ENCODE measurements at regions not wholly inside any gene's neighbourhood (a gene's known extent, or its start where the extent isn't known, plus 50 kb on each side); places are given as distances from the start of the nearest gene placed in this dataset.
"Not testable (repeated sequence)": the region's sequence is repeated elsewhere in the genome, so short reads cannot be mapped to it uniquely, and the experiment has no call there.

DNA sequence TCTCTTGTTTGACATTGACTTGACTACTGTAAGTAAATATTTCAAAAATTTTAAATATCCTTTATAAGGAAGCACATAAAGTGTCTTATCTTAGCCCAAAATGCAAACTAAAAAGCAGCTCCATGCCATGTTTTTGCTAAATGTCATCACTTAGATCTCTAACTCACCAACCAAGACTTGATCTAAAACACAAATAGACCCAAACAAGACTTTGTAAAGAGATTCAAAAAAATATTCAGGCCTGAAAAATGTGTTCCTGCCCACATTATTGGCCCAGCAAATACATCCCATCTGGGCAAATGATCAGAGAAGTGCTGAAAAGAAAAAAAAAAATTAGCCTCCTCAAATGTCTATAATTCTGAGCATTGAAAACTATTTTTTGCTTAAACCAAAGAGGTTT, 187.6 kb downstream of the MREG start:
- POLR2A ChIA-PET = no interaction called here
- no peak for DNase-seq (ENCODE audit: extremely low spot score)
- TF ChIP-seq FOXA1 (IDR thresholded peaks at IDR 0.05) = no peak
- no peak for TF ChIP-seq CTBP1 (IDR thresholded peaks at IDR 0.05; ENCODE audit: borderline replicate concordance)
- no peak for TF ChIP-seq L3MBTL2 (conservative IDR thresholded peaks at IDR 0.05)
- no peak for TF ChIP-seq NFRKB (IDR thresholded peaks at IDR 0.05)
- TF ChIP-seq FOXK2 (IDR thresholded peaks at IDR 0.05) = no peak
- TF ChIP-seq, protein P1, sequence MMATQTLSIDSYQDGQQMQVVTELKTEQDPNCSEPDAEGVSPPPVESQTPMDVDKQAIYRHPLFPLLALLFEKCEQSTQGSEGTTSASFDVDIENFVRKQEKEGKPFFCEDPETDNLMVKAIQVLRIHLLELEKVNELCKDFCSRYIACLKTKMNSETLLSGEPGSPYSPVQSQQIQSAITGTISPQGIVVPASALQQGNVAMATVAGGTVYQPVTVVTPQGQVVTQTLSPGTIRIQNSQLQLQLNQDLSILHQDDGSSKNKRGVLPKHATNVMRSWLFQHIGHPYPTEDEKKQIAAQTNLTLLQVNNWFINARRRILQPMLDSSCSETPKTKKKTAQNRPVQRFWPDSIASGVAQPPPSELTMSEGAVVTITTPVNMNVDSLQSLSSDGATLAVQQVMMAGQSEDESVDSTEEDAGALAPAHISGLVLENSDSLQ (IDR thresholded peaks at IDR 0.05) = no peak
- no peak for TF ChIP-seq TARDBP (IDR thresholded peaks at IDR 0.05)
- no peak for TF ChIP-seq ELF4 (IDR thresholded peaks at IDR 0.05)
- TF ChIP-seq HDGF (IDR thresholded peaks at IDR 0.05; ENCODE audit: borderline replicate concordance) = no peak
- TF ChIP-seq ARNT (IDR thresholded peaks at IDR 0.05) = no peak
- CTCF ChIA-PET = no interaction called here

DNA sequence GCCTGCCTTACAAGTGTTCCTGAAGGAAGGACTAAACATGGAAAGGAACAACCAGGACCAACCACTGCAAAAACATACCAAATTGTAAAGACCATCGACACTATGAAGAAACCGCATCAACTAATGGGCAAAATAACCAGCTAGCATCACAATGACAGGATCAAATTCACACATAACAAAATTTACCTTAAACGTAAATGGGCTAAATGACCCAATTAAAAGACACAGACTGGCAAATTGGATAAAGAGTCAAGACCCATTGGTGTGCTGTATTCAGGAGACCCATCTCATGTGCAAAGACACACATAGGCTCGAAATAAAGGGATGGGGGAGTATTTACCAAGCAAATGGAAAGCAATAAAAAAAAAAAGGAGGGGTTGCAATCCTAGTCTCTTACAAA, 192.1 kb downstream of the MREG start:
- CTCF ChIA-PET; POLR2A ChIA-PET; DNase-seq (ENCODE audit: extremely low spot score): not testable (repeated sequence)

DNA sequence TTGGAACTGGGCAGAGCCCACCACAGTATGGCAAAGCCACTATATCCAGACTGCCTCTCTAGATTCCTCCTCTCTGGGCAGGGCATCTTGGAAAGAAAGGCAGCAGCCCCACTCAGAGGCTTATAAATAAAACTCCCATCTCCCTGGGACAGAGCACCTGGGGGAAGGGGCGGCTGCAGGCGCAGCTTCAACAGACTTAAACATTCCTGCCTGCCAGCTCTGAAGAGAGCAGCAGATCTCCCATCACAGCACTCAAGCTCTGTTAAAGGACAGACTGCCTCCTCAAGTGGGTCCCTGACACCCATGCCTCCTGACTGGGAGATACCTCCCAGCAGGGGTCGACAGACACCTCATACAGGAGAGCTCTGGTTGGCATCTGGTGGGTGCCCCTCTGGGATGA, 193.6 kb downstream of the MREG start:
- DNase-seq (ENCODE audit: extremely low spot score); POLR2A ChIA-PET; CTCF ChIA-PET: not testable (repeated sequence)

DNA sequence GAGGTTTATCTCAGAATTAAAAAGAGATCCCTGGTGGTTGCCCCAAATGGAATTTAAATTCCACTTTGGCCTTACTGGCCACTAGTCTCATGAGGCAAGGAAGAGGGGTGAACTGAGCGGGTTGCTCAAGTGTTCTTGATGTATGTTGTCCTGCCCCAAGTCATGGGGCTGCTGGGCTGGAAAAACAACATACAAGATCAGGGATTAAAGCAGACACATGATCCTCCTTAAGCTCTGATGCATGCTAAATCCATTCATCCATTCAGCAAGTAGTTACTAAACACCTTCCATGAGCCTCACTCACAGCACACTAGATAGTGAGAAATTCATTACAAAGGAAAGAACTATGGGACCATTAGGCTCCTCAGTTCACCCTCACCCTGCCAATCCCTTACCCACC, 196.3 kb downstream of the MREG start:
- no peak for DNase-seq (ENCODE audit: extremely low spot score)
- ChIA-PET POLR2A (no interaction called here), CTCF (no interaction called here)
- no peak for TF ChIP-seq TARDBP (IDR thresholded peaks at IDR 0.05)
- no peak for TF ChIP-seq LEF1 (IDR thresholded peaks at IDR 0.05; ENCODE audit: borderline replicate concordance)
- TF ChIP-seq ZNF384 (IDR thresholded peaks at IDR 0.05) = no peak

DNA sequence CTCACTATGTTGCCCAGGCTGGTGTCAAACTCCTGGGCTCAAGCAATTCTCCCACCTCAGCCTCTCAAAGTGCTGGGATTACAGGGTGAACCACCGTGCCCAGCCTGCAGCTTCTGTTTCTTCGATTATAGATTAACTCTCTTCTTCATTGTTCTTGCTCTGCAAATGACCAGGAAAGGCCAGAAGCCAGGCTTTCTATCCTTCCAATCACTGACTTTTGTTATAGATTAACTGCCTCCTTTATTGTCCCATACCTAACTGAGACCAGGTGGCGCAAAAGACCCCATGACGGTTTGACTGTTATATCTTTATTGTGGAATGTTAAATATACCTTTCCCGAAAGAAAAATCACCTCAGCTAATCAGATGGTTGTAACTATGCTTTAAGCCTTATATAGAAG, 196.9 kb downstream of the MREG start:
- ChIA-PET POLR2A (no interaction called here), CTCF (no interaction called here)
- DNase-seq (ENCODE audit: extremely low spot score) = no peak
- TF ChIP-seq FOXA1 (IDR thresholded peaks at IDR 0.05) = no peak
- TF ChIP-seq TARDBP (IDR thresholded peaks at IDR 0.05) = no peak
- no peak for TF ChIP-seq ARNT (IDR thresholded peaks at IDR 0.05)
- no peak for TF ChIP-seq CTBP1 (IDR thresholded peaks at IDR 0.05; ENCODE audit: borderline replicate concordance)
- no peak for TF ChIP-seq NFRKB (IDR thresholded peaks at IDR 0.05)
- no peak for TF ChIP-seq FOXM1 (IDR thresholded peaks at IDR 0.05; ENCODE audit: borderline replicate concordance)
- TF ChIP-seq ELF4 (IDR thresholded peaks at IDR 0.05) = no peak
- TF ChIP-seq SP1 (IDR thresholded peaks at IDR 0.05) = no peak
- no peak for TF ChIP-seq BHLHE40 (IDR thresholded peaks at IDR 0.05; ENCODE audit: borderline replicate concordance)
- TF ChIP-seq FOXK2 (IDR thresholded peaks at IDR 0.05) = no peak
- TF ChIP-seq ZNF384 (IDR thresholded peaks at IDR 0.05) = no peak
- no peak for TF ChIP-seq SUZ12 (IDR thresholded peaks at IDR 0.05)
- TF ChIP-seq, protein P1 (IDR thresholded peaks at IDR 0.05) = no peak
- no peak for TF ChIP-seq HDGF (IDR thresholded peaks at IDR 0.05; ENCODE audit: borderline replicate concordance)
- no peak for TF ChIP-seq LEF1 (IDR thresholded peaks at IDR 0.05; ENCODE audit: borderline replicate concordance)
- no peak for TF ChIP-seq L3MBTL2 (conservative IDR thresholded peaks at IDR 0.05)

DNA sequence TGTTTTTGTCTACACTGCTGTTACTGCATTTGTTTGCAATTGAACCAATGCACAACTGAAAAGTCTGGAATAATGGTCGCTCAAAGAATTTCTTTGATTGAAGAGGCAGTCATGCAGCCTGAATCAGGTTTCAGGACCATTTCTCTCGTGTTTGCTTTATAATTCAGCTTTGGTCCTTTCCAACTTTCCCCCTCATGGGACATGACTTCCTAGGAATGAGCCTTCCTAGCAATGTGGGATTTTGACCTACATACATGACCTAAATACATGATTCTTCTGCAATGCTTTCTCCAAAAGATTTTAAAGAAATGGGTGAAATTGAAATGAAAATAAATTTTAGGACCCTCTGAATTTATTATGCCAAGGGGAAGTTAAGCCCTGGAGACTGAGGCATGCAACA, 197.4 kb downstream of the MREG start:
- CTCF ChIA-PET = no interaction called here
- no peak for DNase-seq (ENCODE audit: extremely low spot score)
- POLR2A ChIA-PET = no interaction called here
- TF ChIP-seq L3MBTL2 (conservative IDR thresholded peaks at IDR 0.05) (no peak), ARNT (IDR thresholded peaks at IDR 0.05) (no peak), SUZ12 (IDR thresholded peaks at IDR 0.05) (no peak), ZNF384 (IDR thresholded peaks at IDR 0.05) (no peak), FOXM1 (IDR thresholded peaks at IDR 0.05; ENCODE audit: borderline replicate concordance) (no peak), HDGF (IDR thresholded peaks at IDR 0.05; ENCODE audit: borderline replicate concordance) (no peak), CTBP1 (IDR thresholded peaks at IDR 0.05; ENCODE audit: borderline replicate concordance) (no peak), FOXK2 (IDR thresholded peaks at IDR 0.05) (no peak), SP1 (IDR thresholded peaks at IDR 0.05) (no peak), ELF4 (IDR thresholded peaks at IDR 0.05) (no peak), FOXA1 (IDR thresholded peaks at IDR 0.05) (no peak), LEF1 (IDR thresholded peaks at IDR 0.05; ENCODE audit: borderline replicate concordance) (no peak), NFRKB (IDR thresholded peaks at IDR 0.05) (no peak)
- TF ChIP-seq, protein P1 (IDR thresholded peaks at IDR 0.05) = no peak

DNA sequence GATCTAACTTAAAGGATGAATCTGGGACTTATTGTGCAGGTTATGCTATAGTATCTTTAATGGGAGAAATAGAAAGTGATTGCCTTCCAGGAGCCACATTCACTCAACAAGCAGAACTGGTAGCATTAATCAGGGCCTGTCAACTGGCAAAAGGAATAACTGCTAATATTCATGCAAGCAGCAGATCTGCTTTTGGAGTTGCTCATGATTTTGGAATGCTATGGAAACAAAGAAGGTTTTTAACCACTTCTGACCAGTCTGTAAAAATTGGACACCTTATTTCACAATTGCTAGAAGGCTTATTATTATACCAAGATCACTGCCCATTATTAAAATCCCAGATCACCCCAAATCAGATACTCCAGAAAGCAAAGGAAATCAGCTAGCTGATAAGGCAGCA, 200.4 kb downstream of the MREG start:
- CTCF ChIA-PET = no interaction called here
- TF ChIP-seq ARNT (IDR thresholded peaks at IDR 0.05) (no peak), LEF1 (IDR thresholded peaks at IDR 0.05; ENCODE audit: borderline replicate concordance) (no peak)
- DNase-seq (ENCODE audit: extremely low spot score) = no peak
- POLR2A ChIA-PET = no interaction called here

All from HEK293T (cell line).